ENCODE measurements at regions not wholly inside any gene's neighbourhood (a gene's known extent, or its start where the extent isn't known, plus 50 kb on each side); places are given as distances from the start of the nearest gene placed in this dataset.

DNA sequence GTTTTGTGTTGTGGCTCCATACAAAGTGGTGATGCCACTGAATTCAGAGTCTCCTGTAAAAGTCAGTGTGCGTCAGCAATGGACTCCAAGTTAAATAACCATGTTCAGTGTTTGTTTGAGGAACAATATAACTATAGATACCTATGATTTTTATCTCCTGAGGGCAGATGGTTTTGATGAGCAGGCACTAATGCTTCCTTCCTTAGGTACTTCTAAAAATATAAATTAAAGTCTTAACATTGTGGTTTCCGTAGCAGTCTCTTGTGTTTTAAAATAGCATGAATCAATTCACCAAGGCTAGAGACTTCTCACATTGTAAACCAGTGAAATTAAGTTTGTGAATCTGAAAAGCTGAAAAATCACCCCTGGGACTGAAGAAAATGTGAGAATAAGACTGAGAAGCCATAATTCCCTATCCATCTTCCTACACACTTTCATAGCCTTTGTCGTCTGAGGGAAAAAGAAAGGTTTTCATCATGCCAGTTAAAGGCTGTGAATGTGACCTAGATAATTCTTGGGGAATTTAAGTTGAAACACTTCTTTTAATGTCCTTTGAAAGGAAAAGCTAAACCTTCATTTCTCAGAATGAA is 1502.9 kb downstream of the CDH11 start:
- DNase-seq (ENCODE audit: low read depth in 2 of 2): no peak

DNA sequence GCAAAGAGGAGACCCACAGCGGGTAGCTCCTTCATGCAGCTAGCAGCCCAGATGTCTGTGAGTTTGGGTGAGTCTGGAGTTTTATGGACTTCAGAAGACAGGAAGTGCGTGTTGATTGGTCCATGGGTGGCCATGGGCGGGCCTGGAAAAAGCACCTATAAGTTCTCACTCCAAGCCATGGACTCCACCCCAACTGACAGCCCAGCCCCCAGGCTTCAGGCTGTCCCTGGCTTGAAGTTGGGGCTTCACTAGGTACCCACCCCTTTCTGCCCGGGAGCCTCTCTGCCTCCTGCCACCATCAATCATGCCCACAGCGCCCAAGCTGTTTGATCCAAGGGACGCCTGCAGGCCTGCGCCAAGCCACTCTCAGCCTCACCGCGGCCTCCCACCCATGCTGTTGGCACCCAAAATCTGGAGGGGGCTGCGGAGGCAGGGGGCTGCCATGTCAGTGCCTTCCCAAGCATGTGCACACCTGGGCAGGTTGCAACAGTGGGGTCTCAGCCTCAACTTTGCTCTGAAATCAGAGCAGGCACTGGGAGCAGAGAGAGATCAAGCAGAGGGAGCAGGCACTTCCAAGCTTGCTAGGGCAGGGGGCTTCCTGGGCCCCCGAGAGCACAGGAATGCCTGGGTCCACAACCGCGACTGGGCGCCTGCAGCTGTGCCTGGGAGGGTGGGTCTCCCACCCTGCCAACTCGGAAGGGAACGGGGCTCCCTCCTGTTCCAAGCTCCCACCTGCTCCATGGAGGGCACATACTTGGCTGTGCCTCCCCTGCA is 1503.7 kb downstream of the CDH11 start:
- DNase-seq (ENCODE audit: low read depth in 2 of 2): no peak

DNA sequence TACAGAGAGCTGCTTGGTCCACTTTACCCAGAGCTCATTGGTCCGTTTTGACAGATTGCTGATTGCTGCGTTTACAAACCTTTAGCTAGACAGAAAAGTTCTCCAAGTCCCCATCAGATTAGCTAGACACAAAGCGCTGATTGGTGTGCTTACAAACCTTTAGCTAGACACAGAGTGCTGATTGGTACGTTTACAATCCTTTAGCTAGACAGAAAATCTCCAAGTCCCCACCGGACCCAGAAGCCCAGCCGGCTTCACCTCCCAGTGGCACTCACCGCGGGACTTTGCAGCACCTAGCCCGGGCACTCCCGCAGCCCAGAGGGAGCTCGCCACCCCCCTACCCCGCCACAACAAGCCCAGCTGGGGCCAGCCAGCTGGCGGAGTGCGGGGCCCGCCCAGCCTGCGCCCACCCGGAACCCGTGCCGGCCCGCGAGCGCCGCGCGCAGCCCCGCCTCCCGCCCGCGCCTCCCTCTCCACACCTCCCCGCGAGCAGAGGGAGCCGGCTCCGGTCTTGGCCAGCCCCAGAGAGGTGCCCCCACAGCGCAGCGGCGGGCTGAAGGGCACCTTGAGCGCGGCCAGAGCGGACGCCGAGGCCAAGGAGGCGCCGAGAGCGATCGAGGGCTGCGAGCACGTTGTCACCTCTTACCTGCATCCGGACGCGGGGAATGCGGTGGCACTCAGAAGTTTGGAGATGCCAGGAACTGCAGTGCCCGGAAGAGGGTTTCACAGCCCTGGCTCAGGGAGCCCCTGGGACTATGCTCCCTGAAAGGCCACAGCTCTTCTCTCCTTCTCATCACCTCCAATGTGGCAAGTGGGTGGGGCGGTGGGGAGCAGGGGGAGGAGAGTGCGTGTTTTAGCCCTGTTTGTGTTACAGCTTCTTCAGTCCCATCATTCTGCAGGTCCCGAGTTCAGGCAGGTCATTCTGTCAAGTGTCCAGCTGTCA is 1504.5 kb downstream of the CDH11 start:
- no peak for DNase-seq (ENCODE audit: low read depth in 2 of 2)

DNA sequence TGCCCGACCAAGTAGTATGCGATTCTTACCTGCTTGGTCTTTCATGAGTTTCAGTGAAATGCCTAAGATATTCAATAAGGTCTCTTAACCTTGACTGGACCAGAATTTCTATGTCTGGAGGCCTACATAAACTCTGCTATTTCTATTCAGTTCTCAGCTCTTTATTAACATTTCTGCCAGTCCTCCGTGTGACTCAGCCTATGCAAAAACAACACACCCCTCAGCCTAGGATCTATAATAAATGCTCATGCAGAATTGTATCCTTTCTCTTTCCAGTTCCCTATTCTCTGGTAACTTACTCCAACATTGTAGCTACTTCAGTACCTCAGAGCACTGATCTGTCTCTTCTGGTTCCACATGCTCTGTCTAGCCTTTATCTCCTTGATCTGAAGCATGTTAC is 1507.4 kb downstream of the CDH11 start:
- no peak for DNase-seq (ENCODE audit: low read depth in 2 of 2)

DNA sequence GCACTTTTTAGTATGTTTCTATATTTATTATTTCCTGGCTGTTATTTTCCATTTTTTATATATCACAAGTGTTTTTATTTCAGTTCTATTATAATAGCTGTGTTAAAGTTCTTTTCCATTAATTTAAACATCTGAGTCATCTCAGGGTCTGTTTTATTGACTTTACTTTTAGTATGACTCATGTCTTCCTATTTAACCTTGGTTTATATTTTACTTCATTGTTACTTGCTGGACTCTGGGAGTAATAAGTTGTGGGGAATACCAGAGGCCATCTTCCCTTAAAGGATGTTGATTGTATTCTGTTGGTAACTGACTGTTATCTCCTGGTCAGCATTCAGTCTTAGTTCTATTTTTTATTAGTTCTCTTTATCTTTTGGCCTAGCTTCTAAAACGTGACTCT is 1508.2 kb downstream of the CDH11 start:
- DNase-seq (ENCODE audit: low read depth in 2 of 2): no peak

DNA sequence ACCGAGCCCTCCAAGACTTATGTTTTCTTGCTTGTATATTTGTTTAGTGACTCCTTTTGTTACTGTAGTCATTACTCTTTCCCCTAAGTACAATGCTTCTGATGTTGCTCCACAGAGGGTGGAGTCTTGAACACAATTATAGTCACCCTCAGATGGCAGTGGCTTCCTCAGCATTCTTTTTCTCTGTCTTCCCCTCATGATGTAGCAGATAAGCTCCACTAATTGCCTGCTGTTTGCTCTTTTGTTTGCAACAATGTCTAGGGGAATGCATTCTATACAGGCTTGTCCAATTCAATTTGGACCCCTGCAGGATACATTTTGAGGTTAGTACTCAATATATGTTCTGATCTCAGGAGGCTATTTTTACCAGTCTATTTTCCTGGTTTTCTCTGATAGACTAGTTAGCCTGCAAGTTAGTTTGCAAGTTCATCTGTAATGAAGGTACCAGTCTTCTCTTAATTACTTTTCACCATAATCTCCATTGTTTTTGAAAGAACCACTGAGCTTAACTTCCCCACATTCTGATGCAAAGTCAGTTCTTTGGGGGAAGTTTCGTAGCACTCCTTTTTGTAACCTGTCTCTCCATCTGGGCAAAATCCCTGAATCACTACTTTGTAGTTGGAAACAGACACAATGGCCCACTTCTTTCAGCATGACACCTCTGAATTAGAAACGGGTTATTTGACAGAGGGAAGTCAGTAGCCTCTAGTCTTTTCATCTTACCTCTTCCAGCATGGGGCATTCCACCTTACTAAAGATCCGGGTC is 1509.2 kb downstream of the CDH11 start:
- DNase-seq (ENCODE audit: low read depth in 2 of 2): no peak

DNA sequence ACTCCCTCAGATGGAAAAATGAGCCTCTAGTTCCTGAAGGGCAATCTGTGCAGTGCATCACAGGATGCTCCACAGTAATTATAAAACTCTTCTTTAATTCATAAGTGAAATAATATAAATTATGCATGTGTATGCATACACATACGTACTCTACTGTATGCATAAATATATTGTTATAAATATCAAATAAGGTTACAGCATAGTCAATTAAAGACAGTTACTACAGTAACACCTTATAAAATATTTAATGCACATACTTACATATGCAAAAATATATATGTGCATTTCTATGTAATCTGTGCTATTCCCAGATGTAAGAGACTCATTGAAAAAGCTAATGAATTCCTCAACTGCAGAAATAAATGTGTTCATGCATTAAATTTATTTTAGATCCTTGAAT is 1515.1 kb downstream of the CDH11 start:
- DNase-seq (ENCODE audit: low read depth in 2 of 2): no peak

DNA sequence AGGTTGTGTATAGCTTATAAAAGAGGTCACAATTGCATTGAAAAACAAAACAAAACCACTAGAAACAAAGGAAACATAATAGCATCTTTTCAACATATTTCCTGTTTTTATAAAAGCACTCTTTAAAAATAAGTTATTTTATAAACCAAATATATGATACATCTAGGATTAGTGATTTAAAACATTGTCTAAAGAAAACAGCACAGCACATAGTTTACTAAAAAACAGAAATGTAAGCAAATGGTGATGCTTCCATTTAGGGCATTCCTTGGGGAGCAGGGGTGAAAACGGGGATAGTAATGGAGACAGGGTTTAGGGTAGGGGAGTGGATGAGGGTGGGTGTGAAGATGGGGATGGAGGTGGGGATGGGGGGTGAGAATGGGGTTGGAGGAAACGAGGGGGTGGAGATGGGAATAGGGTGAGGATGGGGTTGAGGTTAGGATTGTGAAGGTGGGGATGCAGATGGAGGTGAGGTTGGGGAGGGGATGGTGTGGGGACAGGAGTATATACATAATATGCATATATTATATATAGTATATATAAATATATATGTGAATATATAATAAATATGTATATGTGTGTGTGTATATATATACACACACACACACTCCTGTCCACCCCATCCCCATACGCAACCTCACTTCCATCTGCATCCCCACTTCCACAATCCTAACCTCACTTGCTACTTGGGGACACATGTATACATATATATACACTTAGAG is 1519.5 kb downstream of the CDH11 start:
- no peak for DNase-seq (ENCODE audit: low read depth in 2 of 2)

DNA sequence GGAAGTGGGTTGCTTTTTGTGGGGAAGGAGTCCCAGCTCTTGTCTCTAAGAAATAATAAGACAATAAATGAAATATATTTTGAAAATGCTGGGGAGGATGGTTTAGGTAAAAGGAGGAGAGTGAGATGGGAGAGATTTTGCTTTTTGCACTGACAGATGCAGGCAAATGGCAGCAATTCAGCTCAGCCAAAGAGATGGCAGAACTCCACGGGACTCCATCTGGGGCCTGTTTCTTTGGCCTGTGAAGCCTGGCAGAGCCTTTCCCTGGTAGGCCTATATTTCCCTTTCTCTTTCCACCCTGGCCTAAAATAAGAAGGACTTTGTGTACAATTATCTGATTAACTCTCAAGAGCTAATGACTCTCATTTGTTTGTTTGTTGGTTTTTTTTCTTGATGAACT is 1525.1 kb downstream of the CDH11 start:
- no peak for DNase-seq (ENCODE audit: low read depth in 2 of 2)

DNA sequence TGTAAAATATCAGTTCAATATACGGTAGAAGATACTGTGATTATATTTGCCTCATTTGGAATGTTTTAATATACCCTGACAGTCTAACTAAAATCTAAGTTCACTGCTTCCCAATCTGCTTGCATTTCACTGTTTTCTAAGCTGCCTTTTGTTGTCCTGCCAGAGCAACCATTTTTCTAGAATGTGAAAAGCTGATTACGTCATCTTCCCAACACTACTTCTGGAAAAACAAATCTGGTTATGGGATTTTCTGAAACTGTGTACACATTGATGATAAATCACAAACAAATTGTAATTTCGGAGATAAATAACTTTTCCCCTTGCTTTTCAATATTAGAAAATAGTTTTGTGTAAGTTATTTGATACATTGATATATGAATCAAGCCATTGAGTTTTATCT is 1529.0 kb downstream of the CDH11 start:
- no peak for DNase-seq (ENCODE audit: low read depth in 2 of 2)

DNA sequence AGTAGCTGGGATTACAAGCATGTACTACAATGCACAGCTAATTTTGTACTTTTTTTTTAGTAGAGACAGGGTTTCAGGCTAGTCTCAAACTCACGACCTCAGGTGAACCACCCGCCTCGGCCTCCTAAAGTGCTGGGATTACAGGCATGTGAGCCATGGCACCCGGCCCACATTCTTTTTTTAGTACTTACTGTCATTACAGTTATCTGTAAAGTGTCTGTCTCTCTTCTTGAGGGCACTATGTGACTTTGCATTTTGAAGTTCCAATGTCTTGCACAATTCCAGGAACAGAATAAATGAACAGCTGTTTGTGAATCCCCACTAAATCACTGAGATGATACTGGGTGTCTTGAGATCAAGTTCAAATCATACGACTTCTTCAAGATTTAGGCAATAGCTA is 1540.3 kb downstream of the CDH11 start:
- peak; percentile 7 to 14 for DNase-seq (ENCODE audit: low read depth in 2 of 2)

DNA sequence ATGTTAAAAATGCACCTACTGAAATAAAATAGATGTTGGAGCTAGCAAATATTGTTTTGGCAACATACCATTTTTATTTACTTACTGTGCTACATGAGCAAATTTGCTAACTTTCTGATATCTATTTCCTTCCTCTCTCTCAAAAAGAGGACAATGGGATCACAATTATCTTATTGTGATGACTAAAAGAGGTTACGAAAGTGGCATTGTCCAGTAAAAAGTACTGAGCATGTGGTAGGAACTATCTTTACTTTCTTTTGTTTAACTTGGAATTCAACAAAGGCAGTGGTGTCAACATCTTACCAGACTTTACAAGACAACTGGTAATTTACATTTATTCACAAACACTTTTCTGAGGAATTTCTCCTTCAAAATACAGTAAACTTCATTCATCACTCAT is 1542.6 kb upstream of the CDH8 start:
- no peak for DNase-seq (ENCODE audit: low read depth in 2 of 2)

DNA sequence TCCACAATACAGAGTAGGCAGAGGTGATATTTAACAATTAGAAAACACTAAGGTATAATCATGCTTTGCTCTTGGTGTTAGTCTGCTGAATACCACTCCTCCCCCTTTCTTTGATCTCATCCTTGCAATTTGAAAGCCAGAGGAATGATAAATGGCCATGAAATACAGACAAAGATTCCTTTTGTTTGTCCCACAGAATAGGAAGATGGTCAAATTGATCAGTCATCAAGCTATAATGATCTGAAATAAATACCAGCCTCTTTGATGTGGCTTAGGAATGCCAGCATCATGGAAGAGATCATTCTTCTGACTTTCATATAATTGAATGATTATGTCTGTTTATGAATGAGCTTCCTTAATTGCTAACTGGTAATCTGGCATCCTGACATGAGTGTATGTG is 1541.7 kb upstream of the CDH8 start:
- DNase-seq (ENCODE audit: low read depth in 2 of 2): no peak

DNA sequence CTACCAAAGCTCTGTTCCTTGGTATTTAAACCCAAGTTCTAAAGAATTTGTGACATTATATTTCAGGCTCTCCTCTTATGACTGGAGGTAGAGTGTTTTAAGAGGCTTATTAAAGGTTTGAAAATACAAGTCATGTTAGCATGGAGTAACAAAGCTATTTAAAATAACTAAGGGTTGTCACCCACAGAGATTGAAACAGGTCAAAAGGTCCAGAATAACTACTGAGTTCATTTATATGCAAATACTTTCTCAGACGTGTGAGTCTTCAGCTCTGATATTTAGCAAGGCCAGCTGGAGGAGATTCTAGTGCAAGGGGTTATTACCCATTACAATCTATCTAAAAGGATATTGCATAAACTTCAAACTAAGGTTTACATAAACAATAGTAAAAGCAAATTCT is 1538.8 kb upstream of the CDH8 start:
- no peak for DNase-seq (ENCODE audit: low read depth in 2 of 2)

DNA sequence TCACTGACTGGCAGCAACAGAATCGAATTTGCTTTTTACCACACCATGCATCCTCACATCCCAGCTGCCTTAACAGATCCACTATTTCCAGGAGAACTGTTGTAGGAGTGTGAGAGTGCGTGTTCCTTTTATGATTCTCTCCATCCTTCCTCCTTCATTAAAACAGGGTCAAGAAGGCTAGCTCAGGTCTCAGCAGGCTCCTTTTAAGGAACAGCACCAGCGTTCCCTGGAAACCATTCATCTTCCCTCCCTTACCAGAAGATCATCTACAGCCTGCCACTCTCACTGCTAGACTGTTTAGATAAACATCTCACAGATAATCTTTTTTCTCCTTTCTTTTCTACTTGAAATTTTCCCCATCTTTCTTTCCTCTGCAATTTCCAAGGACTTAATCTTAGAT is 1531.9 kb upstream of the CDH8 start:
- no peak for DNase-seq (ENCODE audit: low read depth in 2 of 2)

DNA sequence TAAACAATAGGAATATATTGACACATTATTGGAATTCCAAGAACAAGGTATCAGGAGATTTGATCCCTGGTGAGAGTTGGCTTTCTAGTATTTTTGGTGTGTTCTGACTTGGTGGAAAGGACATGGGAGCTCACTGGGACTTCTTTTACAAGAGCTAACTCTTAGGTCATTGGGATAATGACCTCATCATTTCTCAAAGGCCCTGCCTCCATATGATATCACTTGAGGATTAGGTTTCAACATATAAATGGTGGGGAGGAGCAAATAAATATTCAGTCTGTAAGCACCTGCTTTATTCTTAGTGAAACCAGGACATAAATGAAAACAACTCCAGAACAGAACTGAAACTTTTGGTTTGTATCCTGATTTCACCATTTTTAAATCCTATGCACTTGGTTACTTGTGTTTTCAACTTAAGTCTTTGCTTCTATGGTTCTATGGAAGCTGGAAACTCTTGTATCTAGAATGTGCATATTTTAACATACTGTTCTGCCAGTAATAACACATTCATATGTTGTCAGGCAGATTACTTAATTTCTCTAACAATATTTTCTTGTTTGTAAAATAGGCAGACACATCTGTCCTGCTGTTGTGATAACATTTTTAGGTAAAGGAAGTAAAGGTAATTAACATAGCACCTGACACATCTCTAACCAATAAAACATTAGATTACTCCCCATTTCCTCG is 1527.7 kb upstream of the CDH8 start:
- DNase-seq (ENCODE audit: low read depth in 2 of 2): no peak

DNA sequence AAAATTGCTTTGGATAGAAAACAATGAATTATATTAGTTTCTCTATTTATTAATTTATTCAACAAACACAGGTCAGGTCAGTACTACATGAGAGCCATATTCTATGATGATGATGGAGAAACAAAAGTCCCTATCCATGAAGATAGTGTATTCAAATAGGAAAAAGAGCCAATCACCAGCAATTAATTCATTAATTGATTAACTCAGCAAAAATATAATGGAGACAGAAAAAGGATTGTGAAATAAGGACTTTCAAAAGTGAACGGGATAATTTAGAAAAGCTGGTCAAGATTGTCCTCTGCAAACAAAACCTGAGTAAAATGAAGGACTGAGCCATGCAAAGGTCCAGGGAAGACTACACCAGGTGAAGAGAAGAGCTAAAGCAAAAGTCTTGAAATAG is 1517.7 kb upstream of the CDH8 start:
- no peak for DNase-seq (ENCODE audit: low read depth in 2 of 2)

DNA sequence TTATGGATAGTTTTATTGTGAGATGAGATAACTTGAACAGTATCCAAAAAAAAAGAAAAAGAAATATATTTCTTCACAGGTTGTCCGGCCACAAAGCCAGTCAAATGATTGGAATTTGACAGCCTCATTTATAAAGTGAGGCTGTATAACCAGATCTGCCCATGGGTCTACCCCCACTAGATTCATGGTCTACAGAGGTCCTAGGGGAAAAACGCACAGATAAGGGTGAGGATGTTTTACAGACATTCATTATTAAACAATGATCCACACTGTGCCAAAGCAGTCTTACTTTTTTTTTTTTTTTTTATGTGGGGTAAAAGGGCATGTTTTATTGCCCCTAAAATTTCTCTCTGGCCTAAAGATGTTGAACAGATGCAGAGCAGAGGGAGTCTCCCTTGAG is 1503.0 kb upstream of the CDH8 start:
- peak; percentile 21 to 27 for DNase-seq (ENCODE audit: low read depth in 2 of 2)

DNA sequence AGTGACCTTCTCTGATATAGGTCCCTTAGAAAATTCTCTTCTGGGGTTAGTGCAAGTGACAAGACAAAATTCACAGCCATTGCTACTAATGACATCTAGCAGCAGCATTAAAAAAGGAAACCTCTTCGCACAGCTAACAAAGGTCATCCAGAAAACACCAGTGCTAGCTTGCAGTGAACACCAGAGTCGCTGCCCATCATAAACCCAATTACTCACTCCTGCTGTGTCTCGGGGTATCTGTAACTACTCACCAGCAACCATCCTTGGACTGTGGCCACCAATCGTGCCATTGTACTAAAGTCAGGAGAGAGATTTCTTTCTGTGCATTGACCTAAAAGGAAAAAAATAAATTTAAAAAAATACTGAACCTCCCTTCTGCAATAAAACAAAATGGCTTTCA is 1494.7 kb upstream of the CDH8 start:
- no peak for DNase-seq (ENCODE audit: low read depth in 2 of 2)

DNA sequence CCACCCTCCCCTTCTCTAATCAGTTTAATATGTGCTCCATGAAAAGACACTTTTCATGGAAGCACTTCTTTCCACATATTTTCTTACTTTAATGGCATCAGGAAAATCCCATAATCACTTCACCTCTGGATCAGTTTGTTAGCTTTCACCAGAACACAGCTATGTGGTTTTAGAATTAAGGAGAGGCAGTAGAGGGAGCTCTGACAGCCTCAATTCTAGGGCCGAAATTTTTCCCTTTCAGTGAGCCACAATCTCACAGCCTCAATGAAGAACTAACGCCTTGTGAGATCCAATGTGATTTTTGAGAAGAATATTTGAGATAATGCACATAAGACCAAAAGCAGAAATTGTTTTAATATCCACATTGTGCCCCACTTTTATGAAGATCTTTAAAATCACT is 1494.0 kb upstream of the CDH8 start:
- no peak for DNase-seq (ENCODE audit: low read depth in 2 of 2)

DNA sequence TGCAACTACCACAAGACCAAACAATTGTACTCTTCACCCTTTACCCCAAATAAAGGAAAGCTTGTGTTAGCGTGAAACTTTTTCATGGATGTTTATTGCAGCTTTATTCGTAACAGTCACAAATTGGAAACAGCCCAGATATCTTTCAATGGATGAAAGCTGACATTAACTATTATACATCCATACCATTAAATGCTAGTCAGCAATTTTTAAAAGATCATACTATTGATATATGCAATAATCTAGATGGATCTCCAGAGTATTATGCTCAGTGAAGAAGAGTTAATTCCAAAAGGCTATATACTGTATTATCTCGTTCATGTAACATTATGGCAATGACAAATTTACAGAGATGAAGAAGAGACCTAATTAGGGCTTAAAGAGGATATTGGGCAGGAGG is 1491.2 kb upstream of the CDH8 start:
- no peak for DNase-seq (ENCODE audit: low read depth in 2 of 2)

Data from fibroblast of skin of left quadriceps (primary cell).